ENCODE measurements at regions not wholly inside any gene's neighbourhood (a gene's known extent, or its start where the extent isn't known, plus 50 kb on each side); places are given as distances from the start of the nearest gene placed in this dataset.

GRCh38 chr4:101685126-101685525 is 105.4 kb upstream of the BANK1 start:
- no peaks in the 10 kb centered on the region for H4K20me1 ChIP-seq (ENCODE audit: insufficient read depth)
- no peaks in the 10 kb centered on the region for H3K27me3 ChIP-seq (ENCODE audit: insufficient read depth, low read depth, low read length)
- H3K36me3 ChIP-seq (ENCODE audit: insufficient read depth, low read length) = no peaks in the 10 kb centered on the region
- no peak overlapping the region for H3K4me3 ChIP-seq (ENCODE audit: low read length)
- H3K4me2 ChIP-seq (ENCODE audit: low read length) = no peak overlapping the region
- TF ChIP-seq SMC3 (conservative IDR thresholded peaks at IDR 0.05; ENCODE audit: poor library complexity) (no peak), MXI1 (conservative IDR thresholded peaks at IDR 0.05; ENCODE audit: poor library complexity, severe bottlenecking) (no peak), RAD21 (conservative IDR thresholded peaks at IDR 0.05) (no peak), EZH2 (IDR thresholded peaks at IDR 0.05; ENCODE audit: borderline replicate concordance, insufficient read depth, low read length, poor library complexity, severe bottlenecking) (no peak), TAF1 (IDR thresholded peaks at IDR 0.05; ENCODE audit: low read depth) (no peak), REST (IDR thresholded peaks at IDR 0.05; ENCODE audit: borderline replicate concordance) (no peak), EP300 (conservative IDR thresholded peaks at IDR 0.05; ENCODE audit: poor library complexity, severe bottlenecking) (no peak), POLR2AphosphoS5 (IDR thresholded peaks at IDR 0.05) (no peak)
- TF ChIP-seq, protein P1, sequence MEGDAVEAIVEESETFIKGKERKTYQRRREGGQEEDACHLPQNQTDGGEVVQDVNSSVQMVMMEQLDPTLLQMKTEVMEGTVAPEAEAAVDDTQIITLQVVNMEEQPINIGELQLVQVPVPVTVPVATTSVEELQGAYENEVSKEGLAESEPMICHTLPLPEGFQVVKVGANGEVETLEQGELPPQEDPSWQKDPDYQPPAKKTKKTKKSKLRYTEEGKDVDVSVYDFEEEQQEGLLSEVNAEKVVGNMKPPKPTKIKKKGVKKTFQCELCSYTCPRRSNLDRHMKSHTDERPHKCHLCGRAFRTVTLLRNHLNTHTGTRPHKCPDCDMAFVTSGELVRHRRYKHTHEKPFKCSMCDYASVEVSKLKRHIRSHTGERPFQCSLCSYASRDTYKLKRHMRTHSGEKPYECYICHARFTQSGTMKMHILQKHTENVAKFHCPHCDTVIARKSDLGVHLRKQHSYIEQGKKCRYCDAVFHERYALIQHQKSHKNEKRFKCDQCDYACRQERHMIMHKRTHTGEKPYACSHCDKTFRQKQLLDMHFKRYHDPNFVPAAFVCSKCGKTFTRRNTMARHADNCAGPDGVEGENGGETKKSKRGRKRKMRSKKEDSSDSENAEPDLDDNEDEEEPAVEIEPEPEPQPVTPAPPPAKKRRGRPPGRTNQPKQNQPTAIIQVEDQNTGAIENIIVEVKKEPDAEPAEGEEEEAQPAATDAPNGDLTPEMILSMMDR (IDR thresholded peaks at IDR 0.05; ENCODE audit: poor library complexity, severe bottlenecking) = no peak
- H3K9ac ChIP-seq (ENCODE audit: low read length) = no peak overlapping the region
- H3K27ac ChIP-seq (ENCODE audit: low read length) = no peak overlapping the region
- no peaks in the 10 kb centered on the region for H3K9me3 ChIP-seq (ENCODE audit: low read length)
- no peaks in the 10 kb centered on the region for H3K79me2 ChIP-seq (replicated peaks; ENCODE audit: insufficient read depth, low read length)
- no peaks in the 10 kb centered on the region for H3K9me2 ChIP-seq (ENCODE audit: insufficient read depth, low read length)
- H2AFZ ChIP-seq (ENCODE audit: low read depth, low read length) = no peak overlapping the region
- H3F3A ChIP-seq (ENCODE audit: insufficient read depth, low read length, poor library complexity, severe bottlenecking) = no peaks in the 10 kb centered on the region

DNA sequence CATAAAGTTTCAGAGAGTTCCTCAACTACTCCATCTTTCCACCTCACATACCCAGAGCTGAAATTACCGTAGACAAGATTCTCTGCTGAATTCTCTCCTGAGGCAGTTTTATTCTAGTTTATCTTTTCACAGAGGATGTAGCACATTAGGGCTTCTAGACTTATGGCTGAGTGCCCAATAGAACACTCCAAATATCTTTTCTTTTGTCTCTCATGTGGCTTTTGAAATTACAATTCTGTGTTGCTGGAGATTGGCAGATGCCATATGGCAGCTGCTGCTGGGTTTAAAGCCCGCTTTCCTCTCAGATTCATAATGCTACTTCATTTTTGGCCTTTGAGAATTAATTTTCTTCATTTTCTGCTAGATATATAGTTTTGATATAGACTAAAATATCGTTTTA is 107.6 kb upstream of the BANK1 start:
- Histone ChIP-seq H3K79me2 (replicated peaks; ENCODE audit: insufficient read depth, low read length) (no peaks in the 10 kb centered on the region), H4K20me1 (ENCODE audit: insufficient read depth) (no peaks in the 10 kb centered on the region), H3K36me3 (ENCODE audit: insufficient read depth, low read length) (no peaks in the 10 kb centered on the region), H3K27ac (ENCODE audit: low read length) (no peak overlapping the region), H2AFZ (ENCODE audit: low read depth, low read length) (no peak overlapping the region), H3K27me3 (ENCODE audit: insufficient read depth, low read depth, low read length) (no peaks in the 10 kb centered on the region), H3F3A (ENCODE audit: insufficient read depth, low read length, poor library complexity, severe bottlenecking) (no peaks in the 10 kb centered on the region), H3K4me3 (ENCODE audit: low read length) (no peak overlapping the region), H3K4me2 (ENCODE audit: low read length) (no peak overlapping the region), H3K9me2 (ENCODE audit: insufficient read depth, low read length) (no peaks in the 10 kb centered on the region), H3K9me3 (ENCODE audit: low read length) (no peaks in the 10 kb centered on the region), H3K9ac (ENCODE audit: low read length) (no peak overlapping the region)
- no peak for TF ChIP-seq REST (IDR thresholded peaks at IDR 0.05; ENCODE audit: borderline replicate concordance)
